HCT116 (cell line): ENCODE measurements at regions not wholly inside any gene's neighbourhood (a gene's known extent, or its start where the extent isn't known, plus 50 kb on each side); places are given as distances from the start of the nearest gene placed in this dataset.

ENCODE experiments used
- ATAC-seq: fragments of 200-7000 bp; cut with Tn5 transposase; 2 replicates; pipeline ENCODE4 v1.9.1; 2020; ENCODE audit warnings: mild to moderate bottlenecking, moderate library complexity
- BruUV-seq: library from RNA; stranded (reverse); fragments of 400-500 nt; replicated peaks from 2 replicates; lab custom pipeline; 2021; lab: Mats Ljungman, UMichigan
- CTCF ChIA-PET: fragments of 300-600 bp; sonication (Branson Sonifier 250); formaldehyde crosslinking; loops from one replicate; lab custom pipeline; 2021; ENCODE audit warnings: antibody characterized with exemption; lab: Charles Lee
- POLR2A ChIA-PET: fragments of 300-600, 350-600 bp; sonication (Branson Sonifier 250); formaldehyde crosslinking; loops from one replicate; lab custom pipeline; 2021; ENCODE audit warnings: antibody characterized with exemption; lab: Charles Lee
- RAD21 ChIA-PET, 2 experiments: fragments of 300-600 bp; sonication (Branson Sonifier 250); formaldehyde crosslinking; loops; one replicate each; lab custom pipeline; 2023; ENCODE audit warnings: low total read pairs in 2 of 2; ENCODE audit not compliant: uncharacterized antibody in 2 of 2, unreplicated experiment in 2 of 2, low non-redundant PET in 1 of 2; lab: Charles Lee
- DNase-seq: peaks from one replicate; pipeline ENCODE4 v3.0.0-alpha.2; 2010; ENCODE audit warnings: low read depth, low spot score
- H2AFZ ChIP-seq: fragments of 200-600 bp; shearing (Covaris generic), sonication (generic); 2 replicates; pipeline ENCODE4 v1.6.1; 2017; ENCODE audit warnings: low read depth, mixed run types, mixed read lengths, antibody characterized with exemption, low read length; ENCODE audit not compliant: poor library complexity, severe bottlenecking
- H3K27ac ChIP-seq: 2 replicates; pipeline ENCODE4 v1.5.1; 2012; ENCODE audit warnings: low read depth, low read length
- H3K27me3 ChIP-seq: fragments of 200-600 bp; sonication (generic); 2 replicates; pipeline ENCODE4 v1.6.1; 2016; ENCODE audit warnings: mixed run types, low read length, mixed read lengths; ENCODE audit not compliant: insufficient read depth
- H3K36me3 ChIP-seq, 2 experiments: fragments of 200-500 bp in 1 of 2; fragments of 200-600 bp in 1 of 2; sonication (Bioruptor generic) in 1 of 2; sonication (generic) in 1 of 2; 2 replicates each; pipeline versions ENCODE4 v1.5.1 to v1.6.1; 2014 to 2016; ENCODE audit warnings: low read length in 2 of 2, inconsistent platforms in 1 of 2, mixed read lengths in 1 of 2, mixed run types in 1 of 2; ENCODE audit not compliant: insufficient read depth in 2 of 2, control insufficient read depth in 1 of 2
- H3K4me1 ChIP-seq, 2 experiments: fragments of 200-600 bp in 1 of 2; sonication (generic) in 1 of 2; 2 replicates each; pipeline versions ENCODE4 v1.5.1 to v1.6.1; 2012 to 2017; ENCODE audit warnings: low read length in 2 of 2, inconsistent platforms in 1 of 2, mild to moderate bottlenecking in 1 of 2, mixed read lengths in 1 of 2, mixed run types in 1 of 2, moderate library complexity in 1 of 2; ENCODE audit not compliant: insufficient read depth in 2 of 2, control insufficient read depth in 1 of 2
- H3K4me2 ChIP-seq: fragments of 200-600 bp; sonication (generic); 2 replicates; pipeline ENCODE4 v1.6.1; 2017; ENCODE audit warnings: mixed run types, low read length, mixed read lengths
- H3K4me3 ChIP-seq, 2 experiments: fragments of 200-600 bp in 1 of 2; sonication (generic) in 1 of 2; replicated peaks in 1 of 2; 2 replicates each; pipeline ENCODE4 v1.5.1; 2011 to 2016; ENCODE audit warnings: low read length in 2 of 2, control low read depth in 1 of 2, low read depth in 1 of 2, mild to moderate bottlenecking in 1 of 2, mixed read lengths in 1 of 2, mixed run types in 1 of 2
- H3K79me2 ChIP-seq: fragments of 200-600 bp; sonication (generic); 2 replicates; pipeline ENCODE4 v1.6.1; 2017; ENCODE audit warnings: mild to moderate bottlenecking, mixed run types, low read length, moderate library complexity, mixed read lengths; ENCODE audit not compliant: insufficient read depth
- H3K9ac ChIP-seq: fragments of 200-600 bp; sonication (generic); 2 replicates; pipeline ENCODE4 v1.6.1; 2016; ENCODE audit warnings: low read length, mixed read lengths
- H3K9me2 ChIP-seq: fragments of 200-600 bp; sonication (generic), shearing (Covaris generic); 2 replicates; pipeline ENCODE4 v1.6.1; 2017; ENCODE audit warnings: mixed run types, mild to moderate bottlenecking, moderate library complexity; ENCODE audit not compliant: insufficient read depth
- H3K9me3 ChIP-seq, 2 experiments: fragments of 200-500 bp in 1 of 2; fragments of 200-600 bp in 1 of 2; sonication (Bioruptor generic) in 1 of 2; sonication (generic) in 1 of 2; 2 replicates each; pipeline ENCODE4 v1.6.1; 2014 to 2017; ENCODE audit warnings: low read length in 2 of 2, mixed read lengths in 2 of 2, inconsistent platforms in 1 of 2, low read depth in 1 of 2, mild to moderate bottlenecking in 1 of 2, mixed run types in 1 of 2, moderate library complexity in 1 of 2; ENCODE audit not compliant: control insufficient read depth in 1 of 2, insufficient read depth in 1 of 2
- H4K20me1 ChIP-seq: fragments of 200-600 bp; sonication (generic), shearing (Covaris generic); 2 replicates; pipeline ENCODE4 v1.6.1; 2017; ENCODE audit warnings: mixed run types, mild to moderate bottlenecking, moderate library complexity; ENCODE audit not compliant: insufficient read depth
- CBX3 ChIP-seq: IDR thresholded peaks from 2 replicates; pipeline ENCODE4 v1.6.1; 2012; ENCODE audit warnings: low read depth
- CEBPB ChIP-seq: IDR thresholded peaks from 2 replicates; pipeline ENCODE4 v1.6.1; 2012; ENCODE audit warnings: low read depth
- EGR1 ChIP-seq: IDR thresholded peaks from 2 replicates; pipeline ENCODE4 v1.6.1; 2012; ENCODE audit warnings: low read depth
- ELF1 ChIP-seq: IDR thresholded peaks from 2 replicates; pipeline ENCODE4 v1.6.1; 2012; ENCODE audit warnings: low read depth, borderline replicate concordance
- EZH2 ChIP-seq: fragments of 200-600 bp; sonication (generic); IDR thresholded peaks from 2 replicates; pipeline ENCODE4 v1.6.1; 2017; ENCODE audit warnings: antibody characterized with exemption, mixed run types
- FOSL1 ChIP-seq: IDR thresholded peaks from 2 replicates; pipeline ENCODE4 v1.6.1; 2012; ENCODE audit warnings: low read depth
- POLR2AphosphoS5 ChIP-seq: IDR thresholded peaks from 2 replicates; pipeline ENCODE4 v1.6.1; 2011; ENCODE audit warnings: mild to moderate bottlenecking, low read depth, low read length, moderate library complexity
- RAD21 ChIP-seq: IDR thresholded peaks from 2 replicates; pipeline ENCODE4 v1.6.1; 2012; ENCODE audit warnings: low read depth, mild to moderate bottlenecking
- SIN3A ChIP-seq: IDR thresholded peaks from 2 replicates; pipeline ENCODE4 v1.6.1; 2012; ENCODE audit warnings: low read depth
- SP1 ChIP-seq: IDR thresholded peaks from 2 replicates; pipeline ENCODE4 v1.6.1; 2012; ENCODE audit warnings: low read depth
- TCF7L2 ChIP-seq: IDR thresholded peaks from 2 replicates; pipeline ENCODE4 v1.7.0; 2011; ENCODE audit warnings: borderline replicate concordance, inconsistent platforms; ENCODE audit not compliant: insufficient read depth, insufficient read length; ENCODE audit errors: extremely low read depth
- YY1 ChIP-seq: IDR thresholded peaks from 2 replicates; pipeline ENCODE4 v1.6.1; 2011; ENCODE audit warnings: low read length, low read depth, moderate library complexity, mild to moderate bottlenecking; ENCODE audit not compliant: insufficient replicate concordance; ENCODE audit errors: extremely low read depth
- ZNF274 ChIP-seq: fragments of 200-500 bp; sonication (Bioruptor generic); IDR thresholded peaks from 2 replicates; pipeline ENCODE4 v1.6.1; 2014; ENCODE audit warnings: mild to moderate bottlenecking, low read depth, low read length, inconsistent platforms
- intact Hi-C: fragments of 100-400 bp; cut with micrococcal nuclease; formaldehyde crosslinking; loops from 2 replicates; pipeline ENCODE4 v1.10.0; 2022
- TF ChIP-seq, protein P1 (sequence below): IDR thresholded peaks from 2 replicates; pipeline ENCODE4 v1.6.1; 2012; ENCODE audit warnings: low read depth
- TF ChIP-seq, protein P2 (sequence below): IDR thresholded peaks from 2 replicates; pipeline ENCODE4 v1.6.1; 2012

DNA sequence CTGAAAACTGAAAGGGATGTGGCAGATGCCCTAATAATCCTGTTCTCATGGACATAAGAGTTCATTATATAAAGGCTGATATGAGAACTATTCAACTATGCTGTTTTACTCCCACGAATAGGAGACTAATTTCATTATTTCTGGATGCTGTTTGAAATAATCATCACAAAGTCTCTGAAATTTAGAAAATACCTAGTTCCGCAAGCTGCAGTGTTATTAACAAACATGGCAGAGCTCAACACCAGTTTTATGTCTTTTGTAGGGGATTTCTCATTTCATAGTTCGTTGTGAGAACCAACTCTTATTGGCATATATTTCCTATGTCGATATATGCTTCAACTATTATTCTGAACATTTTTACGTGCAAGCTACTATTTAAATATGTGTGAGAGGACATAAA is 200.3 kb upstream of the SLC8A1 start:
- Histone ChIP-seq H3K79me2 (no peaks in the 10 kb centered on the region), H4K20me1 (no peaks in the 10 kb centered on the region; the same call in 1 of the 2 replicates), H3K9me3 (no peaks in the 10 kb centered on the region), H3K27me3 (peaks cover 8% of the 10 kb centered on the region; the same call in 1 of the 2 replicates), H2AFZ (no peak overlapping the region), H3K9me2 (no peaks in the 10 kb centered on the region), H3K27ac (no peak overlapping the region), H3K4me3 (no peak overlapping the region), H3K9ac (no peak overlapping the region), H3K36me3 (no peaks in the 10 kb centered on the region), H3K4me1 (no peaks in the 10 kb centered on the region), H3K4me2 (no peak overlapping the region)
- no peak for DNase-seq
- RAD21 ChIA-PET = no interaction called here
- POLR2A ChIA-PET = no interaction called here
- no peak for TF ChIP-seq TCF7L2
- no peak for TF ChIP-seq FOSL1
- no peak for TF ChIP-seq ELF1
- no peak for TF ChIP-seq RAD21
- no peak for TF ChIP-seq SIN3A
- TF ChIP-seq, protein P1, sequence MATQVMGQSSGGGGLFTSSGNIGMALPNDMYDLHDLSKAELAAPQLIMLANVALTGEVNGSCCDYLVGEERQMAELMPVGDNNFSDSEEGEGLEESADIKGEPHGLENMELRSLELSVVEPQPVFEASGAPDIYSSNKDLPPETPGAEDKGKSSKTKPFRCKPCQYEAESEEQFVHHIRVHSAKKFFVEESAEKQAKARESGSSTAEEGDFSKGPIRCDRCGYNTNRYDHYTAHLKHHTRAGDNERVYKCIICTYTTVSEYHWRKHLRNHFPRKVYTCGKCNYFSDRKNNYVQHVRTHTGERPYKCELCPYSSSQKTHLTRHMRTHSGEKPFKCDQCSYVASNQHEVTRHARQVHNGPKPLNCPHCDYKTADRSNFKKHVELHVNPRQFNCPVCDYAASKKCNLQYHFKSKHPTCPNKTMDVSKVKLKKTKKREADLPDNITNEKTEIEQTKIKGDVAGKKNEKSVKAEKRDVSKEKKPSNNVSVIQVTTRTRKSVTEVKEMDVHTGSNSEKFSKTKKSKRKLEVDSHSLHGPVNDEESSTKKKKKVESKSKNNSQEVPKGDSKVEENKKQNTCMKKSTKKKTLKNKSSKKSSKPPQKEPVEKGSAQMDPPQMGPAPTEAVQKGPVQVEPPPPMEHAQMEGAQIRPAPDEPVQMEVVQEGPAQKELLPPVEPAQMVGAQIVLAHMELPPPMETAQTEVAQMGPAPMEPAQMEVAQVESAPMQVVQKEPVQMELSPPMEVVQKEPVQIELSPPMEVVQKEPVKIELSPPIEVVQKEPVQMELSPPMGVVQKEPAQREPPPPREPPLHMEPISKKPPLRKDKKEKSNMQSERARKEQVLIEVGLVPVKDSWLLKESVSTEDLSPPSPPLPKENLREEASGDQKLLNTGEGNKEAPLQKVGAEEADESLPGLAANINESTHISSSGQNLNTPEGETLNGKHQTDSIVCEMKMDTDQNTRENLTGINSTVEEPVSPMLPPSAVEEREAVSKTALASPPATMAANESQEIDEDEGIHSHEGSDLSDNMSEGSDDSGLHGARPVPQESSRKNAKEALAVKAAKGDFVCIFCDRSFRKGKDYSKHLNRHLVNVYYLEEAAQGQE = no peak
- TF ChIP-seq YY1 = no peak
- no peak for TF ChIP-seq EZH2
- TF ChIP-seq, protein P2, sequence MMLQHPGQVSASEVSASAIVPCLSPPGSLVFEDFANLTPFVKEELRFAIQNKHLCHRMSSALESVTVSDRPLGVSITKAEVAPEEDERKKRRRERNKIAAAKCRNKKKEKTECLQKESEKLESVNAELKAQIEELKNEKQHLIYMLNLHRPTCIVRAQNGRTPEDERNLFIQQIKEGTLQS = no peak
- TF ChIP-seq POLR2AphosphoS5 = no peak
- TF ChIP-seq EGR1 = no peak
- no peak for TF ChIP-seq ZNF274
- TF ChIP-seq CBX3 = no peak
- no peak for TF ChIP-seq SP1
- no peak for TF ChIP-seq CEBPB
- intact Hi-C loops = no loop called here
- BruUV-seq = no TSS peak
- CTCF ChIA-PET = no interaction called here
- ATAC-seq = no peak
